ENCODE measurements at regions not wholly inside any gene's neighbourhood (a gene's known extent, or its start where the extent isn't known, plus 50 kb on each side); places are given as distances from the start of the nearest gene placed in this dataset.

DNA sequence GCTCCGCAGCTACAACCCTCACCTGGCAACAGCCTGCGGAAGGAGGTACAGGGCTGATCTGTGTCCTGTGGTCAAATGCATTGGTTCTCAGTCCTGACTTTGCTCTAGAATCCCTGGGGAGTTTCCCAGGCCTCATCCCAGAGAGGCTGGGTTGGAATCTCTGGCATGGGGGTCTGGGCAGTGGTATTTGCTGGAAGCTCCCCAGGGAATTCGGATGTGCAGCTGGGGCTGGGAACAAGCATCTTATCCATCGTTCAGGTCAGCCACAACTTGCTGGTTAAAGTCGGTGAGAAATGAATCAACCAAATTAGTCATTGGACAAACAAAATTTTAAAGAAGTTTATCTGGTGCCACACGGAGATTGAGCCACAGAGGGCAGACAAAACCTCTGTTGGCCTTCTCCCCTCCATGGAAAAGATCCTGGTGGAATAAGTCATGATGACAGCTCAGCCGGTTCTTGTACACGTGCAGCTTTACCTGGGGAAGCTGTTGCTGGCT, 231.2 kb downstream of the FOXL1 start:
- no peak for DNase-seq

- DNase-seq: no peak
These were observed 231.7 kb downstream of the FOXL1 start for GRCh38 chr16:86810062-86810461.

GRCh38 chr16:86812363-86812970, 234.1 kb downstream of the FOXL1 start:
- no peak for DNase-seq

GRCh38 chr16:86814256-86814655, 235.9 kb downstream of the FOXL1 start:
- no peak for DNase-seq

GRCh38 chr16:86816930-86817625, 238.7 kb downstream of the FOXL1 start:
- no peak for DNase-seq

DNA sequence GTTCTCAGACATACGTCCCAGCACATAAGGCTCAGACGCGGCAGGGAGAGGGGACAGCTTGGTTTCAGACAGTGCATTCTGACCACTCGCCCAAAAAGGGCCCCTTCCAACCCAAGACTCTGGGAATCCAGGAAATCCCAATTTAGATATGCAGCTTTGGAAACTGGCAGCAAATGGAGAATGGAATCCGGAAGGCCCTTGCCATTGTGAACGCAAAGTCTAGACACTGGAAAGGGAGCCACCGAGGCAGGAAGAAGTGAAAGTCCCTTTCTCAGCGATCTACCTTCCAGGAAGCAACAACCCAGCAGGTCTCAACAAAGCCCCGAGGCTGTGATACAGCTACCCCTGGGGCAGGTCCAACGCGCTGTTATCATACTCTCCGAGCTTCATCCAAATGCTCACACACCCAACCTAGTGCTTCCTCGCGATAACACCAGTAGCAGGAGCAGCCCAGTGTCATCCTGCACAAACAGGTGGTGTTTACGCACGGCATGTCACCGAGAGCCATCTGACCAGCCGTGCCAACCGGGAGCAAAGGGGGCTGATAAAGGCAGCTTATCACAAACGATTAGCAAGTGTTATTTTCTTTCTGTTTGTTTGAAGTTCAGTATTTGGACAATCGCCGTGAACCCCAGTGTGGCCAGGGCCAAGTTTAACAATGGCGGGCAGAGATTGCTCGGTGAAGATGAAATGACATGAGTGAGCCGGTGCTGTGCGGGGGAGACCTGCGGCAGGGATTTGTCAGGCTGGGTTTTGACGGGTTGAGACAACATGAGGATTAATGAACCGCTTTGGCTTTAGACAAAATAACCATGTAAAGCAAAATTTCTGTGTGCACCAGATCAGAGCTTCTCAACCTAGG, 240.6 kb downstream of the FOXL1 start:
- DNase-seq: no peak

- no peak for DNase-seq
These were observed 241.2 kb downstream of the FOXL1 start for GRCh38 chr16:86819533-86819892.

DNA sequence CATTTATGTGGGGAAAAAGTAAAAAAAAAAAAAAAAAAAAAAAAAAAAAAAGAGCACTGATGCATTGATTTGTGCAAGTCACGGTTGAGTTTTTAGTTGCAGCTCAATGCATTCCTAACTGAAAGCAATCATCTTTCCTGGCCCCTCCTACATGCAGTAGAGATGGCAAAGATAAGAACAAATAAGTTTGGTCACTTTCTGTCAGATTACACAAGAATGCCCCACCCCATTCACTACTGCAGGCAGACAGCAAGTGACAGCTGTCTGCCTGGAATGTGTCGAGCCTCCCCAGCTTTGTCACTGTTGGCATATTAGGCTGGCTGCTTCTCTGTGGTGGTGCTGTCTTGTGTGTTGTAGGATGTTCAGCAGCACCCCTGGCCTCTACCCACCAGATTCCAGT, 243.5 kb downstream of the FOXL1 start:
- no peak for DNase-seq

- no peak for DNase-seq
These were observed 244.8 kb downstream of the FOXL1 start for GRCh38 chr16:86823125-86823524.

GRCh38 chr16:86823888-86824671, 245.7 kb downstream of the FOXL1 start:
- no peak for DNase-seq

GRCh38 chr16:86824751-86825296, 246.5 kb downstream of the FOXL1 start:
- no peak for DNase-seq

GRCh38 chr16:86825631-86826030, 247.3 kb downstream of the FOXL1 start:
- DNase-seq: no peak

DNA sequence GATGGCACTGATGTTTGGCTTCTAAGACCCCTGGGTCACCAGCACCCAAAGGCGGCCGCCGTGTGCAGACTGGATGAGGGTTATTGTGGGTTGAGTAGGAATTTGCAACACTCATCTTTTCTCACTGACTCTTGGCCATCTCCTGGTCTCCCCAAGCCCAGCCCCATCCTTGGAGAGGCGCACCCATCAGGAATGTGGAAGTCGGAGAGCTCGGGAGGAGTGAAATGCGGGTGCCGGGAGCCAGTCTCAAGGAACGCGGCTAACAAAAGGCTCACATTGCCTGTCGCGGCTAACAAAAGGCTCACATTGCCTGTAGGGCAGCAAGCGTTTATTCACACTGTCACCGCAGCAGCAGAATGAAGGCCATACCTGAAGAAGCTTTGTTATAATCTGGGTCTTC, 248.6 kb downstream of the FOXL1 start:
- DNase-seq: no peak

- DNase-seq: no peak
These were observed 249.2 kb downstream of the FOXL1 start for GRCh38 chr16:86827521-86827920.

GRCh38 chr16:86828202-86828601, 249.9 kb downstream of the FOXL1 start:
- DNase-seq: no peak

DNA sequence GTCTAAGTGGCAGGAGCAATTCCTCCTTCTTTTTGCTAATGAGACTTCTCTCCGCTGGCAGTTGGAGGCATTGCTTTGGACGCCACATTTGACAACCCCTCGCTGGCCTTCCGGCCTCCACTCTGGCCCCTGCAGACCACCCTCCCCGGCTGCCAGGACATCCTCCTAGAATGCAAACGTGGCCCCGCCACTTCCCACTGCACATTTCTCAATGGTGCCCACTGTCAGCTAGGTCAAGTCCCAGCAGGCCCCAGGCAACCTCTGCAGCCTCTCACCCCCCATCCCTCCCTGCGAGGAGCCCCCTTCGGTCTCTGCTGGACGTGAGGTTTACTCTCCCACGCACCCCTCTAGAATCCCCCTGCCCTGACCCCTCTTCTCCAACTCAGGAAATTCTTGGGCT, 250.3 kb downstream of the FOXL1 start:
- DNase-seq: no peak

DNA sequence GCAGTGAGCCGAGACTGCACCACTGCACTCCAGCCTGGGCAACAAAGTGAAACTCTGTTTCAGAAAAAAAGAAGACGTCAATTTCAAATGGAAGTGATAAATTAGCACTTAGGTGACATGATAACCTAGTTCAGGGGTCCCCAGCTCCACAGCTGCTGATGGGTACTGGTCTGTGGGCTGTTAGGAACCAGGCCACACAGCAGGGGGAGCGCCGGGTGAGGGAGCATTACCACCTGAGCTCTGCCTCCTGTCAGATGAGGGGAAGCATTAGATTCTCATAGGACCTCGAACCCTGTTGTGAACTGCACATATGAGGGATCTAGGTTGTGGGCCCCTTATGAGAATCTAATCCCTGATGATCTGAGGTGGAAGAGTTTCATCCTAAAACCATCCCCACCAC, 253.0 kb downstream of the FOXL1 start:
- no peak for DNase-seq

- DNase-seq: no peak
These were observed 254.8 kb downstream of the FOXL1 start for GRCh38 chr16:86833136-86833535.

DNA sequence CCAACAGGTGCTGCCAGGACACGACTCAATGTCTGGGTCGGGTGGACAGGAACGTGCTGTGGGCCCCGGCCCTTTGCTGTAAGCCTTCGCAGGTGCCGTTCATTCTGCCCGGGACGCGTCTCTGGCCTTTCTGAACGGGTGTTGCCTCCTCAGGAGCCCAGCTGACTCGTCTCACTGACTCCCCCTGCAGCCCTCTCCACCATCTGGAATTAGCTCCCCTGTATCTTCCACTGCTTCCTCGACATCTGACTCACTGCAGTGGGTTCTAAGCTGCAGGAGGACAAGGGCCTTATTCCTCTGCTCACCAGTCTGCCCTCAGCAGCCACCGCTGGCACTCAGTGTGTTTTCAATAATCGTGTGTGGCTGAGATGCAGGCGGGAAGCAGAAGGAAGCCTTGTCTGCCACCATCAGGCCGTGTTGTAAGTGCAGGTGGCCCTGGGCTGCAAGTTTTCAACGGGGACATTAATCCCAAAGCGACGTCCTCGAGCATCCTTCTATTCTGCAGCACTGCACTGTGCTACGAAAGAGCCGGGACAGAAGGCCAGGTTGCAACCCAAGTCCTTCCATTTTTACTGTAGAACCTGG, 256.2 kb downstream of the FOXL1 start:
- DNase-seq: no peak

DNA sequence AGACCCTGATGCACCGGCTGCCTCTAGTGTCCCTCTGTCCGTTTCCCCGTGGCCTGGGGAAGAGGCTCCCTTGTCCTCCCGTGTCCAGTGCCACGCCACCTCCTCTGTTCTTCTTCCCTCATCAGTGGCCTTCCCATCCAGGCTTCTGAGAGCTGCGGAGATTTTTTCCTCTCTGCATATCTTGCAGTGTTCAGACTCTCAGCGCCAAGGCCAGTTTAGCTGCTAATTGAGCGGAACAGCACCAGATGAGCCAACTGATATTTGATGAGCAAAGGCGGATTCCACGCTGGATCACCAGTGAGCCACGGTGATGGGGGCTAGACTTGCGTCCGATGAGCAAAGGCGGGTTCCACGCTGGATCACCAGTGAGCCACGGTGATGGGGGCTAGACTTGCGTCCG, 257.6 kb downstream of the FOXL1 start:
- DNase-seq: no peak

- DNase-seq: no peak
These were observed 258.3 kb downstream of the FOXL1 start for GRCh38 chr16:86836503-86837129.

DNA sequence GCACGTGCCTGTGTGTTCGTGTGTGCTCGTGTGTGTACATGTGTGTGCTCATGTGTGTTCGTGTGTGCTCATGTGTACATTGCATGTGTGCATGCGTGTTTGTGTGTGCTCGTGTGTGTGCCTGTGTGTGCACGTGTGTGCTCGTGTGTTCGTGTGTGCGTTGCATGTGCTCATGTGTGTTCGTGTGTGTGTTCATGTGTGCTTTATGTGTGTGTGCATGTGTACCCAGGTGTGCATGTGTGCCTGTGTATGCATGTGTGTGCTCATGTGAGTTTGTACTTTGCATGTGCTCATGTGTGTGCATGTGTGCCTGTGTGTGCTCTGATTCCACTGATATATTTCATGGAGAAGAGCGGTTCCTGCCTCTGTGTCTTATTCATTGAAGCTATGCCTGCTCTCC, 265.5 kb downstream of the FOXL1 start:
- DNase-seq: no peak
